Adipocyte (in vitro differentiated cells): ENCODE measurements at regions not wholly inside any gene's neighbourhood (a gene's known extent, or its start where the extent isn't known, plus 50 kb on each side); places are given as distances from the start of the nearest gene placed in this dataset.
"Not testable (repeated sequence)": the region's sequence is repeated elsewhere in the genome, so short reads cannot be mapped to it uniquely, and the experiment has no call there.

Experiments used
- DNase-seq: peaks from one replicate; pipeline ENCODE4 v3.0.0-alpha.2; 2015; ENCODE audit warnings: low read depth
- H3K27me3 ChIP-seq: replicated peaks from 2 replicates; pipeline ENCODE4 v1.7.0; 2013; ENCODE audit warnings: mild to moderate bottlenecking, low read length, moderate library complexity; ENCODE audit not compliant: control insufficient read depth, insufficient read depth
- H3K36me3 ChIP-seq: 2 replicates; pipeline ENCODE4 v1.7.0; 2013; ENCODE audit warnings: low read length, mild to moderate bottlenecking, moderate library complexity; ENCODE audit not compliant: control insufficient read depth, insufficient read depth, severe bottlenecking
- H3K4me1 ChIP-seq: 2 replicates; pipeline ENCODE4 v1.7.0; 2013; ENCODE audit warnings: mild to moderate bottlenecking, low read length, moderate library complexity; ENCODE audit not compliant: control insufficient read depth, insufficient read depth
- H3K4me3 ChIP-seq: 2 replicates; pipeline ENCODE4 v1.7.0; 2013; ENCODE audit warnings: mild to moderate bottlenecking, low read length, moderate library complexity
- H3K9ac ChIP-seq: 2 replicates; pipeline ENCODE4 v1.7.0; 2013; ENCODE audit warnings: mild to moderate bottlenecking, low read length, moderate library complexity
- H3K9me3 ChIP-seq: 2 replicates; pipeline ENCODE4 v1.7.0; 2013; ENCODE audit warnings: mild to moderate bottlenecking, low read length, moderate library complexity; ENCODE audit not compliant: control insufficient read depth

DNA sequence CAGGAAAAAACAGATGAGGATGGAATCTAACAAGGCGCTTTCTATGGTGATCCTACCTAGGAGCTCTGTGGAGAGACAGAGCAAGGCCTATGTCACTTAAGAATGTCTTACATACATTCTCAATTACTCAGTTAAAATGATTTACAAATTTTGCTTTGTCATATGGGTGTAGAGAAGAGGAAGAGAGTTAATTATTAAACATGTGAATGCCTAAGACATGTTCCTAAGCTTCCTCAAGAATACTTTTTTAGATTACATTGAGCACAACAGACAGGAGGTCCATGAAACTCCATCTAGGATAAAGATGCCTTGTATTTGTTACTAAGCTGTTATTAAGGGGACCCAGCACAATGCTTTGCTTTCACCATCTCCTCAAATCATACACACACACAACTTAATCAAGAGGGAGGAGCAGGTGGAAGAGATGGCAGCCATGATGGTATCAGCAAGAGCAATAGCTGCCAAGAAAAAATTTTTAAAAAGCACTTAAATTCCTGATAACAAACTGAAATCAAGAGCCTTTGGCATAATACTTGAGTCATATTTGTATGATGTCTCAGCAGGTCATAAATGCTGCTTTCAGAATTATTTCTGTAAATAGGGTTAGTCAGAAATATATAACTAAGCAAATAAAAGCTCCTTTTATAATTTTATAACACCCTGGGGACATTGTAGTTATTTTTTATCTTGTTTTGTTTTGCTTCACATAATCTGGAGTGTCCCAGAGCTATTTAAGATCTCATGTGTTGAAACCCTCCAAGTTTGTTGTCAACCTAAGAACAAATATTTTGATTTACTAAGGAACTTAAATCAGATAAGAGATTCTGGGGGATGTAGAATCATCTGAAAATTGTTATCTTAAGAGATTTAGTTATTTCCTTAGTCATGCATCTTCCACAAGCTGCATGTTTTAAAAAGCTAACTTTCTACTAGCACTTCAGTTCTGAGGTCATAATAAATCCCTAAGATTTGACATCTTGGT is 70.0 kb upstream of the CD2AP start:
- Histone ChIP-seq H3K4me1 (peaks cover 18% of the 10 kb centered on the region), H3K9ac (no peak overlapping the region), H3K27me3 (no peaks in the 10 kb centered on the region), H3K9me3 (no peaks in the 10 kb centered on the region), H3K36me3 (no peaks in the 10 kb centered on the region), H3K4me3 (no peak overlapping the region)
- peak; percentile 11 for DNase-seq

DNA sequence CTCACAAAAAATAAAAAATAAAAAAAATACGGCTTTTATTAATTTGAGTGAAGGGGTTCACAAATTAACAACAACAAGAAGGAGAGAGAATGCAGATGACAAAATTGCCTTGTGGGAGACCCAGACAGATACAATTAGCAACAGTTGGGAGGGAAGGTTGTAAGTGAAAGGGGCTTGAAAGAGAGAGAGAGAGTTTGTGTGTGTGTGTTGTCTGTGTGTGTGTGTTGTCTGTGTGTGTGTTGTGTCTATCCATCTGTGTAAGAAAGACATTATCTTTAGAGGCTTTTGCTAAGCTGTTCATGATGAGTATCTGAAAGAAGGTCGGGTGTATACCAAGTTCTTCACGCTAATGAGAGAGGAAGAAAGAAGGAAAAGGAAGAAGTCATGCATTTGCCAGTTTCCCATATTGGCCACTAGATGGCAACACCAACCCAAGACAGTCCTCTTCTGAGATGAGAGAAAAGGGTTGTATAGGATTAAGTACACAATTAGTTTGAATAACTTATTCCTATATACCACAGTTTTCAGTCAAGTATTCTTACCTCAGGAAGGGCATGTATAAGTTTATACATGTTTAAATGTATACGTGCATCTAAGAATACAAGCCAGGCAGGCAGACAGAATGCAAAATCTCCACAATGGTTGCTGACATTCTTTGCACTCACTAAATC is 63.7 kb upstream of the CD2AP start:
- peak; percentile 81 for DNase-seq
- Histone ChIP-seq H3K27me3 (no peaks in the 10 kb centered on the region), H3K4me3 (peak overlapping the region; percentile 78), H3K9me3 (no peaks in the 10 kb centered on the region), H3K36me3 (no peaks in the 10 kb centered on the region), H3K9ac (peak overlapping the region; percentile 74), H3K4me1 (peaks cover 11% of the 10 kb centered on the region)

DNA sequence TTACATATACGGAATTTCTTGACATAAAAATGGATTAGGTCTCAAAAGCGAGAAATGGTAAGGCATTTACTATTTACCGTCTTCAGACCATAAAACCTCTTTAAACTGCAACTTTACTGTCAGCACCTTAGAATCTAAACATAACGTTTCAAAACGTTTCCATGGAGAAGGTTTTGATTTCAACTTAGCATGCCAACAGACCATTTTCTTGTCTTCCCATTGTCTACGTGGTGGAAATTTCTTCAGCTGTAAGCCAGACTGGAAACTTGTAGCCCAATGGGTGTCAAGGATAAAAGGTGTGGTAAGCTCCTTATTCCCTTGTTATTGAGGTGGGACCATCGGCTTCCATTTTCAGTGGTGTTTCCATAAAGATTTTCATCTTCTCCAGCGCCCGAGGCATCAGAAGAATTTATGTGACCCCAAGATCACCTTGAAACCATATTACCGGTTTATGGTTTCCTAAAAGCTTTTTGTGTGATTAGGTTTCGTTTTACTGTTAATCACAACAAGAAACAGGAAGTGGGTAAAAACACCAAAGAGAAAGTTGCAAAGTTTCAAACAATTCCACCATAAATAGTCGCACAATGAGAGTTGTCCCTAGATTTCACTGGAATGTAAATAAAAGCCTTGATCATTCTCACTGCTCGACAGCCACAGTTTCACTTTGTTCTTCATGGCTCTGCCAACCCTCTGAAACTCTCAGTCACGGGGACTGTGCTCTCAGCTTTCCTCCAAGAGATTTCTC is 63.0 kb upstream of the CD2AP start:
- Histone ChIP-seq H3K9me3 (no peaks in the 10 kb centered on the region), H3K36me3 (no peaks in the 10 kb centered on the region), H3K4me1 (peaks cover 11% of the 10 kb centered on the region), H3K4me3 (peak overlapping the region; percentile 78), H3K9ac (peak overlapping the region; percentile 74), H3K27me3 (no peaks in the 10 kb centered on the region)
- DNase-seq, result peak; percentile 42

DNA sequence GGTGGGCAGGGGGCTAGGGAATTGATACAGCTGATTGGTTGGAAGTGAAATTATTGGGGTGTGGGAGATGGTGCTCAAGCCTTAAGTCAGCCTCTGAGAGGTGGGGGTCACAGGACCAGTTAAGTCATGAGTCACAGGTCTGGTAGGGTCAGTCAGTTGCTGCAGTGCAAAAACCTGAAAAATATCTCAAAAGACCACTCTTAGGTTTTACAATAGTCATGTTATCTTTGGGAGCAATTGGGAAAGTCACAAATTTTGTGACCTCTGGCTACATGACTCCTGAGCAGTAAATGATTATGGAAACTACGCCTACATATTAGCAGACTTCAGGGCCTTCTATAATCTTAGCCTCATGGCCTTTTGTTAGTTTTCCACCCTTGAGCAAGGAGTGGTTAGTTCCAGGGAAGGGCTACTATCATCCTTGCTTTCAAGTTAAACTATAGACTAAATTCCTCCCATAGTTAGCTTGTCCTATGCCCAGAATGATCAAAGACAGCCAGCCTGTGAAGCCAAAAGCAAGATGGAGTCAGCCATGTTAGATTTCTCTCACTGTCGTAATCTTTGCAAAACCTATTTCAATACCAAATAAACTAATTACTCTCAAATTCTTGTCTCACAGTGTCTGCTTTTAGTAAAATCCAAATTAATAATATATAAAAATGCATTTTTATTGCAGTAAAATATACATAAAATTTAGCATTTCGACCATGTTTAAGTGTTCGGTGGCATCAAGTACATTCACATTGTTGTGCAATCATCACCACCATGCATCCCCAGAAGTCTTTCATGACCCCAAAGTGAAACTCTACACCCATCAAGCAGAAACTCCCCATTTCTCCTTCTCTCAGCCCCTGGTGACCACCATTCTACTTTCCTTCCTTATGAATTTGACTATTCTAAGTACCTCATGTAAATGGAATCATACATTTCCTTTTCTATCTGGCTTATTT is 60.9 kb upstream of the CD2AP start:
- H3K36me3 ChIP-seq, result no peaks in the 10 kb centered on the region
- no peak for DNase-seq
- H3K4me3 ChIP-seq, result no peak overlapping the region
- no peak overlapping the region for H3K9ac ChIP-seq
- no peaks in the 10 kb centered on the region for H3K27me3 ChIP-seq
- H3K4me1 ChIP-seq, result peaks cover 11% of the 10 kb centered on the region
- H3K9me3 ChIP-seq, result no peaks in the 10 kb centered on the region

DNA sequence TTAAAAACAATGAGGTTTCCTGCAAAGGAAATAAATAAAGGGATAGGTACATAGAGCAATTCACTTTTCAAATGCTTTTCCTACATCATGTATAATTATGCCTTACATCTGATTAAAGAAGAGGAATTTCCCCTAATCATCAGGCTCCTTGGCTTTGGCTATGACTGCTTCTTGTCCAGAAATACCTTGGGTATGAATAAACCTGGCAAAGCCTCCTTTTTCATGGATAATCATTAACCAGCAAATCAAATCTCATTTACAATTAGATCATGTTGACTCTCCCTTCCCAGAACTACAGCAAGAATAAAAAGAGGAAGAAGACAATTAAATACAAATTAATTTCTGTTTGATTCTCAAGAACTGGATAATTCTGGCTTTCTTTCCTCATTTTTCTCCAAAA is 58.0 kb upstream of the CD2AP start:
- peaks cover 1% of the 10 kb centered on the region for H3K4me1 ChIP-seq
- H3K36me3 ChIP-seq, result no peaks in the 10 kb centered on the region
- no peak overlapping the region for H3K4me3 ChIP-seq
- no peak overlapping the region for H3K9ac ChIP-seq
- H3K9me3 ChIP-seq, result no peaks in the 10 kb centered on the region
- H3K27me3 ChIP-seq, result no peaks in the 10 kb centered on the region
- DNase-seq, result no peak

DNA sequence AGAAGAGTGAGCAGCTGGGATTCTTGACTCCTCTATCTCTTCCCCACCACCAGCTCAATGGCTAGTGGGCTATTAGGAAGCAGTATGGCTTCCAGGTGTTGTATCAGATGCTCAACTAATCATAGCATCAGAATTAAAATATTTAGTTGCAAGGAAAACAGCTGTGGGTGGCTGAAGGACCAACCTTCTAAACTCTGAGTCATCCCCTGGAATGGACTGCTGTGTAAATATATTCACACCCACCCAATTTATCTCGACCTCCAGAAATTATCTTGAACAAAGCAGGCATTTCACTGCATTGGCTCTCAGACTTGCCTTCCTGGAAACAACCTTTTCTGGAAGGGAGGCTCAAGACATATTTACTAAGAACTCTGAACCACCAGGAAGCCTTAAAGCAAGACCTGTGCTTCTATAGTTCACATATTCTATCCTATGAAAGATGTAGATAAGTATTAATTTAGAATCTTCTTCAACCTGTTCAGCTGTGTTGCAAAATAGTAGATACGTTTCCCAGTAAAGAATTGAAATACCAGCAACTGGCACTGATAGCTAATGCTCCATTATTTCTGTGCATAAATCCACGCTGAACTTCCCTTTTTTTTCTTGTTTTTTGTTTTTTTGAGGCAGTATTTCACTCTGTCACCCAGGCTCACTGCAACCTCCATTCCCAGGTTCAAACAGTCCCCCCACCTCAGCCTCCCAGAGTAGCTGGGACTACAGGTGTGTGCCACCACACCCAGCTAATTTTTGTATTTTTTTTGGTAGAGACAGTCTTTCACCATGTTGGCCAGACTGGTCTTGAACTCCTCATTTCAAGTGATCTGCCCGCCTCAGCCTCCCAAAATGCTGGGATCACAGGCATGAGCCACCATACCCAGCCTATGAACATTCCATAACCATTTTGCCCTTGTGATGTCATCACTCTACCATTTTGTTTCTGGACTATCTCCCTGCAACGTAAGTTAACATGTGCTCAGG is 56.9 kb upstream of the CD2AP start:
- no peaks in the 10 kb centered on the region for H3K36me3 ChIP-seq
- no peaks in the 10 kb centered on the region for H3K9me3 ChIP-seq
- H3K4me3 ChIP-seq, result no peak overlapping the region
- no peak overlapping the region for H3K9ac ChIP-seq
- DNase-seq, result no peak
- no peaks in the 10 kb centered on the region for H3K4me1 ChIP-seq
- no peaks in the 10 kb centered on the region for H3K27me3 ChIP-seq

DNA sequence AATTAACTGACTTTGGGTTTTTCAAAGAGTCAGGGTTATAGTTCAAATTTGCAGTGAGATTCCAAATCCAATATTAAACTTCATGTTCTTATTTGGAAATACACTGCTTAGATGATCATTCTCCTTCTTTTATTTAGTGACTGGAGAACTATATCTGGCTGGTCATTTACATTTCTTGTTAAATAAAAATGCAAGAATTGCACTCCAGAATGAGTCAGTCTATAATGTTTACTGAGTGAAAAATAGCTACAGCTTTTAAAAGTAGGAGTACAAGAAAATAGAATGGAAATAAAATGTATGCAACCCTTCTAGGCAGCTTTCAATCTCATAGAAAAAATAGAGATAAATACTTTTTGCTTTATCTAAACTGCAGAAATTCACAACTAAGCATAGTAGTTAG is 54.5 kb upstream of the CD2AP start:
- no peak overlapping the region for H3K4me3 ChIP-seq
- no peak overlapping the region for H3K9ac ChIP-seq
- no peaks in the 10 kb centered on the region for H3K36me3 ChIP-seq
- DNase-seq, result no peak
- H3K27me3 ChIP-seq, result no peaks in the 10 kb centered on the region
- no peaks in the 10 kb centered on the region for H3K4me1 ChIP-seq
- peaks cover 6% of the 10 kb centered on the region for H3K9me3 ChIP-seq

DNA sequence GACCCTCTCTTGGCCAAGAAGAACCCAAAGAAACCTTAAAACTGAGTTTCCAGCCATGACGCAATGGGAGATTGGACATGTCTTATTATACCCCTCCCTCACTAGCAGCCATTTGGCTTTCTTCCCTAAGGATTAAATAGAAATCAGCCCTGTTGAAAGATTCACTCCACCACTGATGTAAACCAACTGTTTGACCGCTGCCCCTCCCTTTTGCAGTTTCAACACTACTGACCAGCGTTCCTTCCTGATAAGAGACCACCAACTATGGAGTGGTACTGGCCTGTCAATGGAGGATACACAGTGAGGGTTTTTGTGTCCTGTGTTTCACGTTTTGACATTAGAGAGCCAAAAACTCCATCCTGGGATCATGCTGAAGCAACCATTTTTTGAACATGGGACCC is 53.2 kb upstream of the CD2AP start:
- no peaks in the 10 kb centered on the region for H3K4me1 ChIP-seq
- H3K9me3 ChIP-seq, result peaks cover 6% of the 10 kb centered on the region
- H3K36me3 ChIP-seq, result no peaks in the 10 kb centered on the region
- no peak for DNase-seq
- H3K9ac ChIP-seq, result no peak overlapping the region
- no peaks in the 10 kb centered on the region for H3K27me3 ChIP-seq
- no peak overlapping the region for H3K4me3 ChIP-seq

DNA sequence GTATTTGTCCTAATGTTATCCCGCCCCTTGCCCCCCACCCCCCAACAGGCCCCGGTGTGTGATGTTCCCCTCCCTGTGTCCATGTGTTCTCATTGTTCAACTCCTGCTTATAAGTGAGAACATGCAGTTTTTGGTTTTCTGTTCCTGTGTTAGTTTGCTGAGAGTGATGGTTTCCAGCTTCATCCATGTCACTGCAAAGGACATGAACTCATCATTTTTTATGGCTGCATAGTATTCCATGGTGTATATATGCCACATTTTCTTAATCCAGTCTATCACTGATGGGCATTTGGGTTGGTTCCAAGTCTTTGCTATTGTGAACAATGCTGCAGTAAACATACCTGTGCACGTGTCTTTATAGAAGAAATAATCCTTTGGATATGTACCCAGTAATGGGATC is 51.9 kb upstream of the CD2AP start:
- not testable (repeated sequence) for H3K4me1 ChIP-seq, DNase-seq, H3K36me3 ChIP-seq, H3K9ac ChIP-seq, H3K27me3 ChIP-seq, H3K4me3 ChIP-seq
- H3K9me3 ChIP-seq, result peaks cover 13% of the 10 kb centered on the region
